ENCODE measurements at regions not wholly inside any gene's neighbourhood (a gene's known extent, or its start where the extent isn't known, plus 50 kb on each side); places are given as distances from the start of the nearest gene placed in this dataset.

DNA sequence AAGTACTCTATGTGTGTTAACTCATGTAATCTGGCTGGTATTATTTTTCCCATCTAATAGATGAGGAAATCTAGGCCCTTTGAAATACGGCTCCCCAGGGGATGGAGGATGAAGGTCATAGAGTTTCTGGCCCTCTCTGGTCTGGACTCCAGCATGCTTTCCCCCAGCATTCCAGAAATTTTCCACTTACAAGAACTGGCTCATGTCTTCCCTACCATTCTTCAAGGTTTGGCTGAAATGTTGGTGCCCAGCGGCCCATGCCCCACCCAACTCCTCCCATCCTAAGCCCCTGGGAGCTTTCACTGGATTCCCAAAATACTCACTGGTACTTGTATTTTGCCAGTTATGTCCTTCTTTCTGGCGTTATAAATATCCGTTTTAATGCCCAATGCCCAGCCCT lies 237.5 kb upstream of the NLRP1 start (continued):
- TF ChIP-seq, protein P1, sequence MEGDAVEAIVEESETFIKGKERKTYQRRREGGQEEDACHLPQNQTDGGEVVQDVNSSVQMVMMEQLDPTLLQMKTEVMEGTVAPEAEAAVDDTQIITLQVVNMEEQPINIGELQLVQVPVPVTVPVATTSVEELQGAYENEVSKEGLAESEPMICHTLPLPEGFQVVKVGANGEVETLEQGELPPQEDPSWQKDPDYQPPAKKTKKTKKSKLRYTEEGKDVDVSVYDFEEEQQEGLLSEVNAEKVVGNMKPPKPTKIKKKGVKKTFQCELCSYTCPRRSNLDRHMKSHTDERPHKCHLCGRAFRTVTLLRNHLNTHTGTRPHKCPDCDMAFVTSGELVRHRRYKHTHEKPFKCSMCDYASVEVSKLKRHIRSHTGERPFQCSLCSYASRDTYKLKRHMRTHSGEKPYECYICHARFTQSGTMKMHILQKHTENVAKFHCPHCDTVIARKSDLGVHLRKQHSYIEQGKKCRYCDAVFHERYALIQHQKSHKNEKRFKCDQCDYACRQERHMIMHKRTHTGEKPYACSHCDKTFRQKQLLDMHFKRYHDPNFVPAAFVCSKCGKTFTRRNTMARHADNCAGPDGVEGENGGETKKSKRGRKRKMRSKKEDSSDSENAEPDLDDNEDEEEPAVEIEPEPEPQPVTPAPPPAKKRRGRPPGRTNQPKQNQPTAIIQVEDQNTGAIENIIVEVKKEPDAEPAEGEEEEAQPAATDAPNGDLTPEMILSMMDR (conservative IDR thresholded peaks at IDR 0.05; ENCODE audit: low read depth in 2 of 2), result no peak

DNA sequence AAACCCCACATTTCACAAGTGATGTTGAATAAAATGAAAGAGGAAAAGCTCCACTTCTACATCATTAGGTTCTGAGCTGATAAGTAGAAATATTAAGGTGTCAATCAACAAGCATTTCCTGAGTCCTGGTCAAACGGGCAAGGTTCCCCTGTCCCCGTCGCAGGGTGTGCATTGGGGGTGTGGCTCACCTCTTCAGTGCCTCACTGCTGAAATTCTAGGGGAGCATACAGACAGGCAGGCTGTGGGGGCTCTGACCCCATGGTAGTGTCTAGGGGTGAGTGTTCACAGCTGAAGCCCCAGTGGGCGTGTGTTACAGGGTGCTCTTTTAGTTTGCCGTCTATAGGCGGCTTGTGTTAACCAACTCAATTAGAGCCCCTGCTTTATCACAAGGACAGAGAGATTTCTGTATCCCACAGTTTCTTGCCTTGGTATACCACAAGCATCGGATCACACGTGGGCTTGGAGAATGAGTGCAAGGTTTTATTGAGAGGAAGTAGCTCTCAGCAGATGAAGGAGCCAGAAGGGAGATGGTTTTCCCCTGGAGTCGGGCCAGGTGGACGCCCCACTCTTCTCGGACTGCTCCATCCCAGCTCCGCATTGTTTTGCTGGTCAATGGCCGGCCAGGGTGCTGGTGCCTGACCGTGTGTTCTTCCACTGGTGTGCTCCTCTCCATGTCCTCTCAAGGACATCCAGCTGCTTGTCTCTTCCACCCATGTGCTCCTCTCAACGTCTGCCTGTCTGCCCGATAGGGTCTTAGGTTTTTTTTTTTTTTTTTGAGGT lies 238.2 kb upstream of the NLRP1 start:
- Mint-ChIP-seq H3K4me1 (0 out of 3 replicates have a peak, but pooled peaks cover 4% of the 10 kb centered on the region), H3K27me3 (ENCODE audit: insufficient read depth, low read depth, poor library complexity) (peaks cover 9% of the 10 kb centered on the region)
- H3K27ac ChIP-seq (ENCODE audit: low read depth), result no peak overlapping the region

DNA sequence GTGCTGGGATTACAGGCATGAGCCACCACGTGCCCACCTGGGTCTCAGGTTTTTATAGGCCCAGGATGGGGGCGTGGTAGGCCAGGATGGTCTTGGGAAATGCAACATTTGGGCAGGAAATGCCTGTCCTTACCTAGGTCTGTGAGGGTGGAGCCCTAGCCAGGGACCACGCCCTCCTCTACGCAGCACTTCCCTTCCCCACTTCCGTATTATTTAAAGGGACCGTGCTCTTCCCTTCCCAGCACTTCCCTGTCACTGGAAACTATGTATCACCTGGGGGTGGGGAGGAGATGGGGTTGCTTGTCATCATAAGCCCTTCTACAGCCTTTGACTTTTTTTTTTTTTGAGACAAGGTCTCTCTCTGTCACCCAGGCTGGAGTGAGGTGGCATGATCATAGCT lies 238.9 kb upstream of the NLRP1 start:
- Histone ChIP-seq H3K27me3 (ENCODE audit: insufficient read depth) (no peaks in the 10 kb centered on the region), H3K4me2 (no peak overlapping the region), H3K4me3 (no peak overlapping the region), H3K9me2 (ENCODE audit: insufficient read depth) (no peaks in the 10 kb centered on the region; the same call in 1 of the 2 replicates), H2AFZ (no peak overlapping the region), H3K36me3 (ENCODE audit: insufficient read depth) (no peaks in the 10 kb centered on the region), H3K79me2 (replicated peaks; ENCODE audit: insufficient read depth) (no peaks in the 10 kb centered on the region), H3K27ac (ENCODE audit: low read depth) (no peak overlapping the region), H3K4me1 (ENCODE audit: insufficient read depth) (no peaks in the 10 kb centered on the region), H3F3A (replicated peaks; ENCODE audit: low read depth) (no peaks in the 10 kb centered on the region), H4K20me1 (replicated peaks; ENCODE audit: insufficient read depth) (no peaks in the 10 kb centered on the region)
- Mint-ChIP-seq H3K27me3 (ENCODE audit: insufficient read depth, low read depth, poor library complexity) (peaks cover 9% of the 10 kb centered on the region), H3K9me3 (peaks cover 3% of the 10 kb centered on the region; the same call in 1 of the 3 replicates), H3K36me3 (ENCODE audit: low read depth) (peaks cover 5% of the 10 kb centered on the region; the same call in 2 of the 3 replicates), H3K4me3 (no peak overlapping the region), H3K27ac (no peak overlapping the region), H3K4me1 (0 out of 3 replicates have a peak, but pooled peaks cover 4% of the 10 kb centered on the region)
- ATAC-seq (no peak), DNase-seq (ENCODE audit: low spot score) (no peak)
- TF ChIP-seq POLR2AphosphoS5 (IDR thresholded peaks at IDR 0.05; ENCODE audit: low read depth), result no peak
- TF ChIP-seq JUNB (IDR thresholded peaks at IDR 0.05; ENCODE audit: unreplicated experiment), result no peak
- TF ChIP-seq NANOG (IDR thresholded peaks at IDR 0.05; ENCODE audit: borderline replicate concordance), result no peak
- TF ChIP-seq, protein P1 (conservative IDR thresholded peaks at IDR 0.05; ENCODE audit: low read depth in 2 of 2), result no peak
- TF ChIP-seq EZH2 (IDR thresholded peaks at IDR 0.05; ENCODE audit: low read depth, unreplicated experiment), result no peak
- TF ChIP-seq STAT1 (IDR thresholded peaks at IDR 0.05; ENCODE audit: unreplicated experiment), result no peak

More for the DNA sequence above, 238.2 kb upstream of the NLRP1 start:
- Histone ChIP-seq H2AFZ (no peak overlapping the region), H3K4me2 (no peak overlapping the region), H3K79me2 (replicated peaks; ENCODE audit: insufficient read depth) (no peaks in the 10 kb centered on the region), H3K4me3 (no peak overlapping the region), H3K27me3 (ENCODE audit: insufficient read depth) (no peaks in the 10 kb centered on the region), H3K9me2 (ENCODE audit: insufficient read depth) (no peaks in the 10 kb centered on the region; the same call in 1 of the 2 replicates), H3K4me1 (ENCODE audit: insufficient read depth) (no peaks in the 10 kb centered on the region), H3F3A (replicated peaks; ENCODE audit: low read depth) (no peaks in the 10 kb centered on the region), H4K20me1 (replicated peaks; ENCODE audit: insufficient read depth) (no peaks in the 10 kb centered on the region), H3K36me3 (ENCODE audit: insufficient read depth) (no peaks in the 10 kb centered on the region)
- ATAC-seq, result no peak
- no peak for DNase-seq (ENCODE audit: low spot score)
- no peak overlapping the region for H3K4me3 Mint-ChIP-seq
- no peak overlapping the region for H3K27ac Mint-ChIP-seq
- peaks cover 2% of the 10 kb centered on the region; the same call in 1 of the 3 replicates for H3K9me3 Mint-ChIP-seq
- 0 out of 3 replicates have a peak, but pooled peaks cover 4% of the 10 kb centered on the region for H3K36me3 Mint-ChIP-seq (ENCODE audit: low read depth)
- TF ChIP-seq EZH2 (IDR thresholded peaks at IDR 0.05; ENCODE audit: low read depth, unreplicated experiment), result no peak
- no peak for TF ChIP-seq JUNB (IDR thresholded peaks at IDR 0.05; ENCODE audit: unreplicated experiment)
- TF ChIP-seq EZH2phosphoT487 (IDR thresholded peaks at IDR 0.05; ENCODE audit: unreplicated experiment), result no peak
- TF ChIP-seq, protein P2, sequence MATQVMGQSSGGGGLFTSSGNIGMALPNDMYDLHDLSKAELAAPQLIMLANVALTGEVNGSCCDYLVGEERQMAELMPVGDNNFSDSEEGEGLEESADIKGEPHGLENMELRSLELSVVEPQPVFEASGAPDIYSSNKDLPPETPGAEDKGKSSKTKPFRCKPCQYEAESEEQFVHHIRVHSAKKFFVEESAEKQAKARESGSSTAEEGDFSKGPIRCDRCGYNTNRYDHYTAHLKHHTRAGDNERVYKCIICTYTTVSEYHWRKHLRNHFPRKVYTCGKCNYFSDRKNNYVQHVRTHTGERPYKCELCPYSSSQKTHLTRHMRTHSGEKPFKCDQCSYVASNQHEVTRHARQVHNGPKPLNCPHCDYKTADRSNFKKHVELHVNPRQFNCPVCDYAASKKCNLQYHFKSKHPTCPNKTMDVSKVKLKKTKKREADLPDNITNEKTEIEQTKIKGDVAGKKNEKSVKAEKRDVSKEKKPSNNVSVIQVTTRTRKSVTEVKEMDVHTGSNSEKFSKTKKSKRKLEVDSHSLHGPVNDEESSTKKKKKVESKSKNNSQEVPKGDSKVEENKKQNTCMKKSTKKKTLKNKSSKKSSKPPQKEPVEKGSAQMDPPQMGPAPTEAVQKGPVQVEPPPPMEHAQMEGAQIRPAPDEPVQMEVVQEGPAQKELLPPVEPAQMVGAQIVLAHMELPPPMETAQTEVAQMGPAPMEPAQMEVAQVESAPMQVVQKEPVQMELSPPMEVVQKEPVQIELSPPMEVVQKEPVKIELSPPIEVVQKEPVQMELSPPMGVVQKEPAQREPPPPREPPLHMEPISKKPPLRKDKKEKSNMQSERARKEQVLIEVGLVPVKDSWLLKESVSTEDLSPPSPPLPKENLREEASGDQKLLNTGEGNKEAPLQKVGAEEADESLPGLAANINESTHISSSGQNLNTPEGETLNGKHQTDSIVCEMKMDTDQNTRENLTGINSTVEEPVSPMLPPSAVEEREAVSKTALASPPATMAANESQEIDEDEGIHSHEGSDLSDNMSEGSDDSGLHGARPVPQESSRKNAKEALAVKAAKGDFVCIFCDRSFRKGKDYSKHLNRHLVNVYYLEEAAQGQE (IDR thresholded peaks at IDR 0.05; ENCODE audit: unreplicated experiment), result no peak
